ENCODE measurements at regions not wholly inside any gene's neighbourhood (a gene's known extent, or its start where the extent isn't known, plus 50 kb on each side); places are given as distances from the start of the nearest gene placed in this dataset.

DNA sequence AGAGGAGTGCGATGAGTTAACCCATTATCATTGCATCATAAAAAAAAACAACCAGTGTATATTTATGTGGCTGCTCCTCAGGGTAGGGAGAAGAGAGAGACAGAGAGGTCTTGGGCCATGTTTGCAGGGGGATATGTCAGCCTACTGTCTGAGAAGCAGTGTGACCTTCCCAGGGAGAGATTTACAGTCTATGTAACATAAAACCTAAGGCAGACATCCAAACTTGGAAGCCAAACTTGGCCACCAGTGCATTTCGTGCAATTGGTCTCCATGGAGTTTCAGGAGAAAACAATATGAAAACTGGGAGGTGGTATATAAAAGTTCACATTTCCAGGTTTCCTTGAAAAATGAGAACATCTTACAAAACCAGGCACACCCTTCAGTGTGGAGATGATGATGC is 85.9 kb upstream of the CXCL12 start:
- TF ChIP-seq POLR2A (IDR thresholded peaks at IDR 0.05), result no peak
- TF ChIP-seq EP300 (IDR thresholded peaks at IDR 0.05), result no peak
- TF ChIP-seq, protein P1, sequence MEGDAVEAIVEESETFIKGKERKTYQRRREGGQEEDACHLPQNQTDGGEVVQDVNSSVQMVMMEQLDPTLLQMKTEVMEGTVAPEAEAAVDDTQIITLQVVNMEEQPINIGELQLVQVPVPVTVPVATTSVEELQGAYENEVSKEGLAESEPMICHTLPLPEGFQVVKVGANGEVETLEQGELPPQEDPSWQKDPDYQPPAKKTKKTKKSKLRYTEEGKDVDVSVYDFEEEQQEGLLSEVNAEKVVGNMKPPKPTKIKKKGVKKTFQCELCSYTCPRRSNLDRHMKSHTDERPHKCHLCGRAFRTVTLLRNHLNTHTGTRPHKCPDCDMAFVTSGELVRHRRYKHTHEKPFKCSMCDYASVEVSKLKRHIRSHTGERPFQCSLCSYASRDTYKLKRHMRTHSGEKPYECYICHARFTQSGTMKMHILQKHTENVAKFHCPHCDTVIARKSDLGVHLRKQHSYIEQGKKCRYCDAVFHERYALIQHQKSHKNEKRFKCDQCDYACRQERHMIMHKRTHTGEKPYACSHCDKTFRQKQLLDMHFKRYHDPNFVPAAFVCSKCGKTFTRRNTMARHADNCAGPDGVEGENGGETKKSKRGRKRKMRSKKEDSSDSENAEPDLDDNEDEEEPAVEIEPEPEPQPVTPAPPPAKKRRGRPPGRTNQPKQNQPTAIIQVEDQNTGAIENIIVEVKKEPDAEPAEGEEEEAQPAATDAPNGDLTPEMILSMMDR (IDR thresholded peaks at IDR 0.05), result no peak
- TF ChIP-seq POLR2AphosphoS5 (IDR thresholded peaks at IDR 0.05), result no peak
